ENCODE measurements at regions not wholly inside any gene's neighbourhood (a gene's known extent, or its start where the extent isn't known, plus 50 kb on each side); places are given as distances from the start of the nearest gene placed in this dataset.

- TF ChIP-seq POLR2A (IDR thresholded peaks at IDR 0.05): no peak
- TF ChIP-seq CTCF (IDR thresholded peaks at IDR 0.05): no peak
These were observed 229.4 kb upstream of the MYT1L start for GRCh38 chr2:2560374-2561015.

Measured in right lobe of liver (tissue), 4 donors.